Adrenal gland (tissue), 9 donors: ENCODE measurements at regions not wholly inside any gene's neighbourhood (a gene's known extent, or its start where the extent isn't known, plus 50 kb on each side); places are given as distances from the start of the nearest gene placed in this dataset.

ENCODE experiments used
- DNase-seq, 7 donors: peaks; one replicate each; pipeline ENCODE4 v3.0.0-alpha.2; 2019 to 2020
- H3K27ac ChIP-seq, 5 donors: fragments of 200-600 bp; sonication (generic) in 4 of 5; 1 replicate in 3 of 5; 2 replicates in 2 of 5; pipeline versions ENCODE4 v1.5.1 to v1.8.0; 2016 to 2020; ENCODE audit warnings: mild to moderate bottlenecking in 1 of 5
- H3K27me3 ChIP-seq: fragments of 200-600 bp; 2 replicates; pipeline ENCODE4 v1.8.0; 2021
- H3K36me3 ChIP-seq, 2 donors: fragments of 200-600 bp; replicated peaks in 1 of 2; 1 replicate in 1 of 2; 2 replicates in 1 of 2; pipeline versions ENCODE4 v1.5.1 to v1.8.0; 2018 to 2022
- H3K4me1 ChIP-seq, 2 donors: fragments of 200-600 bp; replicated peaks in 1 of 2; 1 replicate in 1 of 2; 2 replicates in 1 of 2; pipeline versions ENCODE4 v1.5.1 to v1.8.0; 2018 to 2021
- H3K4me3 ChIP-seq, 4 donors: fragments of 200-600 bp; sonication (generic) in 3 of 4; one replicate each; pipeline ENCODE4 v1.5.1; 2016 to 2018
- H3K9me3 ChIP-seq, 3 donors: fragments of 200-600 bp; sonication (generic) in 1 of 3; replicated peaks in 1 of 3; 1 replicate in 2 of 3; 2 replicates in 1 of 3; pipeline versions ENCODE4 v1.5.1 to v1.8.0; 2016 to 2021
- POLR2A ChIP-seq, 2 donors: fragments of 450-650 bp; IDR thresholded peaks; one replicate each; pipeline ENCODE4 v1.6.1; 2017; ENCODE audit warnings: antibody characterized with exemption in 2 of 2, mild to moderate bottlenecking in 2 of 2, moderate library complexity in 1 of 2
- WGBS, 4 donors: extraction: QIAGEN DNeasy Blood & Tissue Kit in 2 of 4; methylation state at CpG; one replicate each; pipeline versions ENCODE4 v1.1.5 to v1.1.7; 2013 to 2017; 5-methylcytosine and 5-hydroxymethylcytosine counted together
- intact Hi-C, 2 donors: fragments of 100-400 bp; cut with DNase I; formaldehyde crosslinking; loops; one replicate each; pipeline versions ENCODE4 v1.14.1 to v1.15.0; 2022 to 2023
- TF ChIP-seq, protein P1 (sequence below), 6 experiments: fragments of 450-650 bp in 4 of 6; fragments of 200-600 bp in 2 of 6; sonication (generic) in 1 of 6; IDR thresholded peaks; 1 replicate in 5 of 6; 2 replicates in 1 of 6; pipeline versions ENCODE4 v1.5.1 to v1.8.0; 2016 to 2021; ENCODE audit warnings: antibody characterized with exemption in 6 of 6, mild to moderate bottlenecking in 2 of 6, moderate library complexity in 1 of 6
- donor health status: healthy with polysubstance abuse.
- donor health status: Bipolar disorder and iron deficiency.
- donor health status: DM: yes; HTN: yes; CAD: no.
- donor health status: DM: no; HTN: no; CAD: no.
- donor health status: DM: no; HTN: no; CAD: no.

DNA sequence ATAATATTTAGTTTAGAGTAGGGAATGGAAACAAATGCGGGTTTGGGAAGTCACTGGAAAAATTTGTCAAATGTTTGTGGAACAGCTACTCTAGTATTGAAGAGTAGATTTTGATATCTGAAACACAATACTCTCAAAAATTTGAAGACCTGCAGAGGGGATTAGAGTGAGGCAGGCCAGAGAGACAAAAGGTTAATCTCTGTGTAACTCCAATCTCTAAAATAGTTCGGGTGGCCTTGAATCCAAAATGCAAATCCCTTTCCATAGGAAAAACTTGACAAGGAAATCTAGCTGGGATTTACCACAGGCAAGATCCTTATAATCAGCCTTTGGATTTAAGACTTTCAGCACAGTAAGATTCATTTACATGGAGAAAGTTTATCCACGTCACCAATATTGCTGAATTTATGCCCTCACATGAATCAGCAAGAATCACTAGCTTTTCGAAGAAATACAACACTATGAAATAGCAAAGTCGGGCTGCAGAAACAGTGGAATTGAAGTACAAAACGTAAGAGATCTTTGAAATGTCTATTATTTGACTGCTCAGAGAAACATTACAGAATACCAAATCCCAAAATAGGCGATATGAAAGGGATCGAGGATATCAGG is 423.7 kb upstream of the ZNF804A start:
- TF ChIP-seq POLR2A (IDR thresholded peaks at IDR 0.05) = no peak
- TF ChIP-seq, protein P1, sequence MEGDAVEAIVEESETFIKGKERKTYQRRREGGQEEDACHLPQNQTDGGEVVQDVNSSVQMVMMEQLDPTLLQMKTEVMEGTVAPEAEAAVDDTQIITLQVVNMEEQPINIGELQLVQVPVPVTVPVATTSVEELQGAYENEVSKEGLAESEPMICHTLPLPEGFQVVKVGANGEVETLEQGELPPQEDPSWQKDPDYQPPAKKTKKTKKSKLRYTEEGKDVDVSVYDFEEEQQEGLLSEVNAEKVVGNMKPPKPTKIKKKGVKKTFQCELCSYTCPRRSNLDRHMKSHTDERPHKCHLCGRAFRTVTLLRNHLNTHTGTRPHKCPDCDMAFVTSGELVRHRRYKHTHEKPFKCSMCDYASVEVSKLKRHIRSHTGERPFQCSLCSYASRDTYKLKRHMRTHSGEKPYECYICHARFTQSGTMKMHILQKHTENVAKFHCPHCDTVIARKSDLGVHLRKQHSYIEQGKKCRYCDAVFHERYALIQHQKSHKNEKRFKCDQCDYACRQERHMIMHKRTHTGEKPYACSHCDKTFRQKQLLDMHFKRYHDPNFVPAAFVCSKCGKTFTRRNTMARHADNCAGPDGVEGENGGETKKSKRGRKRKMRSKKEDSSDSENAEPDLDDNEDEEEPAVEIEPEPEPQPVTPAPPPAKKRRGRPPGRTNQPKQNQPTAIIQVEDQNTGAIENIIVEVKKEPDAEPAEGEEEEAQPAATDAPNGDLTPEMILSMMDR (IDR thresholded peaks at IDR 0.05) = no peak
- Histone ChIP-seq H3K27ac (no peak overlapping the region), H3K36me3 (no peaks in the 10 kb centered on the region), H3K27me3 (no peaks in the 10 kb centered on the region), H3K4me1 (no peaks in the 10 kb centered on the region), H3K4me3 (no peak overlapping the region), H3K9me3 (no peaks in the 10 kb centered on the region)
- WGBS, 4 donors = 69 to 81% (median 75%) methylated on average over 8 of the region's 8 CpGs
- intact Hi-C loops = no loop called here
- DNase-seq = no peak

DNA sequence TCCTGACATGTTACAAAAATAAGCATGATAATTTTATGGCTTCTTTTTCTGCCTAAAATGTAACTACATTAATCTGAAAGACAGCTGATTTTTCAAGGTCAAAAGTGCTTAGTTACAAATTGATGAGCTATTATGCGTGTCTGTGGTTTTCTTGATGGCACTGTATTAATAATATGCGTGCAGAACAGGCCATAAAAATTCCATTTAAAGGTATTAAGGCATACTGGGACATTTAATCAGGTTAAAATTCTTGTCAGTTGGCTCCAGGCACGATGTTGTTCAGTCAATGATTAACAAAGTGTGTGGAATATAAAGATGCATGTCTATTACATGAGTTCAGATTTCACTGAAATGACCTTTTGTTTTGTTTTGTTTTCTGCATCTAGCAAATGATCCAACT is 420.1 kb upstream of the ZNF804A start:
- TF ChIP-seq, protein P1 (IDR thresholded peaks at IDR 0.05) = no peak
- no peak for TF ChIP-seq POLR2A (IDR thresholded peaks at IDR 0.05)
- intact Hi-C loops = no loop called here
- H3K27me3 ChIP-seq = no peaks in the 10 kb centered on the region
- H3K4me3 ChIP-seq = no peak overlapping the region
- no peaks in the 10 kb centered on the region for H3K4me1 ChIP-seq
- H3K27ac ChIP-seq = no peak overlapping the region
- no peaks in the 10 kb centered on the region for H3K36me3 ChIP-seq
- DNase-seq = no peak
- no peaks in the 10 kb centered on the region for H3K9me3 ChIP-seq
- WGBS, 4 donors = 32 to 35% (median 33%) methylated on average over 3 of the region's 3 CpGs

DNA sequence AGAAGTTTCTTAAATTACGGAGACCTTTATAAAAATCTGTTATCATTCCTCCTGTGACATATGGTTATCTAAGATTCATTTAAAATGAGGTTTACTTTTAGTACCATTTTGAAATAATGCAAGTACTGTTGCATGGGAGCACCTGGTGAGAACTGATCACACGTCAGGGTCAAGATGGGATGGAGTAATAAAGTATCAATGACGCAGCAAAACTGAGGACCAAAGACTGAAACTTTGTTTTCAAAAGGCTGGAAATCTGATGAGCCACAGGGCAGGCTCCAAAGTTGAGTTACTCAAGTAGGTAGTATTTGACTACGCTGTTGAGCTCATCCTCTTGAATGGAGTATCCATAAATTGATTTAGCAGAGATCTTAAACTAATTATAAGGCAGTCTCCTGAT is 411.9 kb upstream of the ZNF804A start:
- Histone ChIP-seq H3K4me1 (no peaks in the 10 kb centered on the region), H3K27ac (no peak overlapping the region), H3K36me3 (no peaks in the 10 kb centered on the region), H3K4me3 (no peak overlapping the region), H3K27me3 (no peaks in the 10 kb centered on the region), H3K9me3 (no peaks in the 10 kb centered on the region)
- TF ChIP-seq, protein P1 (IDR thresholded peaks at IDR 0.05) = no peak
- no peak for TF ChIP-seq POLR2A (IDR thresholded peaks at IDR 0.05)
- intact Hi-C loops = no loop called here
- DNase-seq = no peak
- 70 to 86% (median 78%) methylated on average over 4 of the region's 4 CpGs for WGBS, 4 donors

DNA sequence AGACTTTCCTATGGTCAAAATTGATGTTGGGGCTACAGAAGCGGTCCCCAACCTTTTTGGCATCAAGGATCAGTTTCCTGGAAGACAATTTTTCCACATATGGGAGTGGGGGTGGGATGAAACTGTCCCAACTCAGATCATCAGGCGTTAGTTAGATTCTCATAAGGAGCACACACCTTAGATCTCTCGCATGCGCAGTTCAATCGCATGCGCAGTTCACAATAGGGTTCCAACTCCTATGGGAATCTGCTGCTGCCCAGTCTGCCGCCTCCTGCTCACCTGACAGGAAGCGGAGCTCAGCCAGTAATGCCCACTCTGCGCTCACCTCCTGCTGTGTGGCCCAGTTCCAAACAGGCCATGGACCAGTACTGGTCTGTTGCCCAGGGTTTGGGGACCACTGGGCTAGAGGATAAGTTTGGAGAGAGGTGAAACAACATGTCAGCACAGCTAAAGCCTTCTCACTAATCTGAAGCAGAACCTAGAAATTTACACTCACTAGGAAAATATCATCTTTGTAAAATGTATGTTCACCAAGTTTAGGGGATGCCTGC is 410.8 kb upstream of the ZNF804A start:
- no peaks in the 10 kb centered on the region for H3K36me3 ChIP-seq
- WGBS, 4 donors = 75 to 87% (median 81%) methylated on average over 6 to 9 of the region's 9 CpGs
- no peaks in the 10 kb centered on the region for H3K9me3 ChIP-seq
- no peaks in the 10 kb centered on the region for H3K27me3 ChIP-seq
- intact Hi-C loops = no loop called here
- H3K4me3 ChIP-seq = no peak overlapping the region
- no peak for DNase-seq
- no peak overlapping the region for H3K27ac ChIP-seq
- TF ChIP-seq, protein P1 (IDR thresholded peaks at IDR 0.05) = no peak
- no peak for TF ChIP-seq POLR2A (IDR thresholded peaks at IDR 0.05)
- H3K4me1 ChIP-seq = no peaks in the 10 kb centered on the region
